GM19395 (cell line): ENCODE measurements at regions not wholly inside any gene's neighbourhood (a gene's known extent, or its start where the extent isn't known, plus 50 kb on each side); places are given as distances from the start of the nearest gene placed in this dataset.

Source experiments
- ATAC-seq: cut with Tn5 transposase; IDR thresholded peaks from one replicate; pipeline ENCODE4 v1.9.1; 2021; ENCODE audit warnings: mild to moderate bottlenecking, moderate library complexity; ENCODE audit not compliant: unreplicated experiment

GRCh38 chr2:187922846-187923245 is 368.6 kb upstream of the TFPI start:
- ATAC-seq: no peak

GRCh38 chr2:187924293-187924692 is 367.4 kb upstream of the GULP1 start:
- no peak for ATAC-seq

- no peak for ATAC-seq
Observed at GRCh38 chr2:187934236-187934635, 357.4 kb upstream of the GULP1 start.

- ATAC-seq: no peak
Observed at GRCh38 chr2:187934692-187935091, 357.0 kb upstream of the GULP1 start.

GRCh38 chr2:187935126-187935525 is 356.5 kb upstream of the GULP1 start:
- ATAC-seq: no peak

- ATAC-seq: no peak
Observed at GRCh38 chr2:187936228-187936627, 355.4 kb upstream of the GULP1 start.

GRCh38 chr2:187939180-187939579 is 352.5 kb upstream of the GULP1 start:
- ATAC-seq: no peak

- no peak for ATAC-seq
Observed at GRCh38 chr2:187942876-187943275, 348.8 kb upstream of the GULP1 start.

- no peak for ATAC-seq
Observed at GRCh38 chr2:187943772-187944369, 347.8 kb upstream of the GULP1 start.

- ATAC-seq: no peak
Observed at GRCh38 chr2:187949859-187950258, 341.8 kb upstream of the GULP1 start.

GRCh38 chr2:187951470-187952218 is 340.0 kb upstream of the GULP1 start:
- no peak for ATAC-seq

GRCh38 chr2:187956906-187957534 is 334.7 kb upstream of the GULP1 start:
- no peak for ATAC-seq

- no peak for ATAC-seq
Observed at GRCh38 chr2:187959821-187960220, 331.9 kb upstream of the GULP1 start.

- ATAC-seq: no peak
Observed at GRCh38 chr2:187962538-187962937, 329.1 kb upstream of the GULP1 start.

- no peak for ATAC-seq
Observed at GRCh38 chr2:187964746-187965145, 326.9 kb upstream of the GULP1 start.

GRCh38 chr2:187966924-187967323 is 324.8 kb upstream of the GULP1 start:
- ATAC-seq: no peak

GRCh38 chr2:187971893-187972292 is 319.8 kb upstream of the GULP1 start:
- no peak for ATAC-seq

- ATAC-seq: no peak
Observed at GRCh38 chr2:187976259-187976985, 315.3 kb upstream of the GULP1 start.

GRCh38 chr2:187976986-187977333 is 314.7 kb upstream of the GULP1 start:
- no peak for ATAC-seq

- ATAC-seq: no peak
Observed at GRCh38 chr2:187978356-187978755, 313.3 kb upstream of the GULP1 start.

- ATAC-seq: peak; percentile 88
Observed at GRCh38 chr2:187982668-187983067, 309.0 kb upstream of the GULP1 start.

- ATAC-seq: no peak
Observed at GRCh38 chr2:187985195-187985594, 306.5 kb upstream of the GULP1 start.
